OCI-LY1 (cell line): ENCODE measurements at regions not wholly inside any gene's neighbourhood (a gene's known extent, or its start where the extent isn't known, plus 50 kb on each side); places are given as distances from the start of the nearest gene placed in this dataset.
"Not testable (repeated sequence)": the region's sequence is repeated elsewhere in the genome, so short reads cannot be mapped to it uniquely, and the experiment has no call there.

Experiments used
- H2AFZ ChIP-seq: fragments of 200-600 bp; sonication (generic), shearing (Covaris generic); 2 replicates; pipeline ENCODE4 v1.6.0; 2014; ENCODE audit warnings: antibody characterized with exemption, mild to moderate bottlenecking, low read length
- H3F3A ChIP-seq: fragments of 200-600 bp; sonication (generic), shearing (Covaris generic); 2 replicates; pipeline ENCODE4 v1.6.0; 2014; ENCODE audit warnings: mild to moderate bottlenecking, antibody characterized with exemption, low read length, moderate library complexity; ENCODE audit not compliant: insufficient read depth
- H3K27ac ChIP-seq: fragments of 200-600 bp; sonication (generic); 2 replicates; pipeline ENCODE4 v1.5.1; 2014; ENCODE audit warnings: low read length, mixed run types, mild to moderate bottlenecking, low read depth; ENCODE audit not compliant: poor library complexity, severe bottlenecking
- H3K27me3 ChIP-seq: fragments of 200-600 bp; sonication (generic); 2 replicates; pipeline ENCODE4 v1.6.0; 2014; ENCODE audit warnings: antibody characterized with exemption, mild to moderate bottlenecking, low read length, moderate library complexity; ENCODE audit not compliant: insufficient read depth
- H3K36me3 ChIP-seq: fragments of 200-600 bp; sonication (generic); 2 replicates; pipeline ENCODE4 v1.6.1; 2014; ENCODE audit warnings: mild to moderate bottlenecking, antibody characterized with exemption, low read length, moderate library complexity, mixed read lengths; ENCODE audit not compliant: insufficient read depth
- H3K4me1 ChIP-seq: fragments of 200-600 bp; sonication (generic); 2 replicates; pipeline ENCODE4 v1.5.1; 2014; ENCODE audit warnings: mild to moderate bottlenecking, low read length, moderate library complexity; ENCODE audit not compliant: insufficient read depth, severe bottlenecking
- H3K4me2 ChIP-seq: fragments of 200-600 bp; sonication (generic), shearing (Covaris generic); 2 replicates; pipeline ENCODE4 v1.6.1; 2014; ENCODE audit warnings: low read length
- H3K4me3 ChIP-seq: fragments of 200-600 bp; sonication (generic); 2 replicates; pipeline ENCODE4 v1.5.1; 2014; ENCODE audit warnings: low read length, low read depth, mild to moderate bottlenecking, mixed read lengths; ENCODE audit not compliant: poor library complexity, severe bottlenecking
- H3K79me2 ChIP-seq: fragments of 200-600 bp; shearing (Covaris generic); 2 replicates; pipeline ENCODE4 v1.6.1; 2016; ENCODE audit warnings: mixed run types, low read length, mixed read lengths; ENCODE audit not compliant: insufficient read depth
- H3K9ac ChIP-seq: fragments of 200-600 bp; sonication (generic), shearing (Covaris generic); 2 replicates; pipeline ENCODE4 v1.6.1; 2014; ENCODE audit warnings: mild to moderate bottlenecking, low read length, mixed read lengths
- H3K9me2 ChIP-seq: fragments of 200-600 bp; sonication (generic), shearing (Covaris generic); 2 replicates; pipeline ENCODE4 v1.6.1; 2014; ENCODE audit warnings: low read depth, mild to moderate bottlenecking, low read length, mixed read lengths
- H3K9me3 ChIP-seq: fragments of 200-600 bp; shearing (Covaris generic); 2 replicates; pipeline ENCODE4 v1.6.1; 2014; ENCODE audit warnings: low read length, mixed read lengths
- H4K20me1 ChIP-seq: fragments of 200-600 bp; sonication (generic), shearing (Covaris generic); 2 replicates; pipeline ENCODE4 v1.6.0; 2016; ENCODE audit warnings: mild to moderate bottlenecking, low read length; ENCODE audit not compliant: insufficient read depth
- CTCF ChIP-seq: fragments of 200-600 bp; sonication (generic), shearing (Covaris generic); IDR thresholded peaks from 2 replicates; pipeline ENCODE4 v1.5.1; 2017; ENCODE audit warnings: mild to moderate bottlenecking, antibody characterized with exemption, low read length, moderate library complexity, mixed read lengths
- EZH2 ChIP-seq: fragments of 200-600 bp; sonication (generic), shearing (Covaris generic); IDR thresholded peaks from 2 replicates; pipeline ENCODE4 v1.8.0; 2017; ENCODE audit warnings: borderline replicate concordance, mixed run types, mild to moderate bottlenecking, antibody characterized with exemption, low read length, moderate library complexity, mixed read lengths

DNA sequence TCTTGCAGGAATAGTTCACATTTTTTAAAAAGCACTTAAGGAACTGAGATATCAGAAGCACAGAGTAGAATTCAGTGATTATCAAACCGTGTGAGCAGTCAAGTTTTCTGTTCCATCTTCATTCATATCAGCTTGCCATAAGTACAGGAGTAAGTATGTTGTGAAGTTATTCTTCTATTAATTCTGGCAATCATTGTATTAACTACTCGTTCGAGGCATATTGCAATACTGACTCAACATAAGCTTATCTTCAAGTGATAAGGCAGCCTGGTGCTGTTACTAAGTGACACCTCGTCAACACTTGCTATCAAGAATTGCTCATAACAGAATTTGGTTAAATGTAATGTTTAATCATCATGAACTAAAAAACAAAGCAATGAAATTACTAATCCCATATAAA, 75.7 kb upstream of the SNX9 start:
- H3K36me3 ChIP-seq = no peaks in the 10 kb centered on the region; the same call in 1 of the 2 replicates
- H3K27me3 ChIP-seq = no peaks in the 10 kb centered on the region
- no peaks in the 10 kb centered on the region for H3K4me1 ChIP-seq
- no peak overlapping the region for H3K4me2 ChIP-seq
- H3K27ac ChIP-seq = no peak overlapping the region
- no peak overlapping the region for H2AFZ ChIP-seq
- H3K9me2 ChIP-seq = no peaks in the 10 kb centered on the region
- H3K9ac ChIP-seq = no peak overlapping the region
- H3K79me2 ChIP-seq = no peaks in the 10 kb centered on the region
- no peak overlapping the region for H3K4me3 ChIP-seq
- no peaks in the 10 kb centered on the region for H3F3A ChIP-seq
- H3K9me3 ChIP-seq = no peaks in the 10 kb centered on the region
- TF ChIP-seq CTCF (no peak), EZH2 (no peak)
- no peaks in the 10 kb centered on the region for H4K20me1 ChIP-seq

- Histone ChIP-seq H3F3A (no peaks in the 10 kb centered on the region), H3K4me3 (no peak overlapping the region), H3K9me3 (no peaks in the 10 kb centered on the region), H2AFZ (no peak overlapping the region), H3K27me3 (0 out of 2 replicates have a peak, but pooled peaks cover 4% of the 10 kb centered on the region), H3K9me2 (no peaks in the 10 kb centered on the region), H3K9ac (no peak overlapping the region), H3K4me2 (no peak overlapping the region), H3K36me3 (no peaks in the 10 kb centered on the region; the same call in 1 of the 2 replicates), H4K20me1 (no peaks in the 10 kb centered on the region), H3K27ac (no peak overlapping the region), H3K79me2 (no peaks in the 10 kb centered on the region), H3K4me1 (no peaks in the 10 kb centered on the region)
- TF ChIP-seq CTCF (no peak), EZH2 (no peak)
These were observed 74.0 kb upstream of the SNX9 start for GRCh38 chr6:157748839-157749571.

DNA sequence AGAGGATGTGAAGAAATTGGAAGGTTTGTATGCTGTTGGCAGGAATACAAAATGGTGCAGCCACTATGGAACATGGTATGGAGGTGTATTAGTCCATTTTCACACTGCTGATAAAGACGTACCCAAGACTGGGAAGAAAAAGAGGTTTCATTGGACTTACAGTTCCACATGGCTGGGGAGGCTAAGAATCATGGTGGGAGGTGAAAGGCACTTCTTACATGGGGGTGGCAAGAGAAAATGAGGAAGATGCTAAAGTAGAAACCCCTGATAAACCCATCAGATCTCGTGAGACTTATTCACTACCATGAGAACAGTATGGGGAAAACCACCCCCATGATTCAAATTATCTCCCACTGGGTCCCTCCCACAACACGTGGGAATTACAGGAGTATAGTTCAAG, 72.1 kb upstream of the SNX9 start:
- not testable (repeated sequence) for H3K4me2 ChIP-seq, H3K9ac ChIP-seq

More for the DNA sequence above, 72.1 kb upstream of the SNX9 start:
- not testable (repeated sequence) for H3K9me2 ChIP-seq, H3K4me1 ChIP-seq, H3K4me3 ChIP-seq, H4K20me1 ChIP-seq, H3K79me2 ChIP-seq, H3F3A ChIP-seq, H3K27ac ChIP-seq, H3K27me3 ChIP-seq, H3K36me3 ChIP-seq, H3K9me3 ChIP-seq, H2AFZ ChIP-seq
